Adrenal gland (tissue), 5 donors: ENCODE measurements at regions not wholly inside any gene's neighbourhood (a gene's known extent, or its start where the extent isn't known, plus 50 kb on each side); places are given as distances from the start of the nearest gene placed in this dataset.

Source experiments
- CTCF ChIP-seq, 6 experiments: fragments of 450-650 bp in 4 of 6; fragments of 200-600 bp in 2 of 6; sonication (generic) in 1 of 6; IDR thresholded peaks; 1 replicate in 5 of 6; 2 replicates in 1 of 6; pipeline versions ENCODE4 v1.5.1 to v1.8.0; 2016 to 2021; ENCODE audit warnings: antibody characterized with exemption in 6 of 6, mild to moderate bottlenecking in 2 of 6, moderate library complexity in 1 of 6
- POLR2A ChIP-seq, 2 donors: fragments of 450-650 bp; IDR thresholded peaks; one replicate each; pipeline ENCODE4 v1.6.1; 2017; ENCODE audit warnings: antibody characterized with exemption in 2 of 2, mild to moderate bottlenecking in 2 of 2, moderate library complexity in 1 of 2
- donor health status: DM: no; HTN: no; CAD: no.

GRCh38 chr6:137637121-137637520, 142.9 kb upstream of the OLIG3 start:
- TF ChIP-seq POLR2A (IDR thresholded peaks at IDR 0.05) (no peak), CTCF (IDR thresholded peaks at IDR 0.05) (no peak)
